Stimulated activated naive CD4-positive, alpha-beta T cell treated with Interleukin-2 at 50 U/mL for 16 hours (primary cell): ENCODE measurements at regions not wholly inside any gene's neighbourhood (a gene's known extent, or its start where the extent isn't known, plus 50 kb on each side); places are given as distances from the start of the nearest gene placed in this dataset.

ENCODE experiments used
- DNase-seq: peaks from one replicate; lab custom pipeline; 2025; lab: John Stamatoyannopoulos, UW

DNA sequence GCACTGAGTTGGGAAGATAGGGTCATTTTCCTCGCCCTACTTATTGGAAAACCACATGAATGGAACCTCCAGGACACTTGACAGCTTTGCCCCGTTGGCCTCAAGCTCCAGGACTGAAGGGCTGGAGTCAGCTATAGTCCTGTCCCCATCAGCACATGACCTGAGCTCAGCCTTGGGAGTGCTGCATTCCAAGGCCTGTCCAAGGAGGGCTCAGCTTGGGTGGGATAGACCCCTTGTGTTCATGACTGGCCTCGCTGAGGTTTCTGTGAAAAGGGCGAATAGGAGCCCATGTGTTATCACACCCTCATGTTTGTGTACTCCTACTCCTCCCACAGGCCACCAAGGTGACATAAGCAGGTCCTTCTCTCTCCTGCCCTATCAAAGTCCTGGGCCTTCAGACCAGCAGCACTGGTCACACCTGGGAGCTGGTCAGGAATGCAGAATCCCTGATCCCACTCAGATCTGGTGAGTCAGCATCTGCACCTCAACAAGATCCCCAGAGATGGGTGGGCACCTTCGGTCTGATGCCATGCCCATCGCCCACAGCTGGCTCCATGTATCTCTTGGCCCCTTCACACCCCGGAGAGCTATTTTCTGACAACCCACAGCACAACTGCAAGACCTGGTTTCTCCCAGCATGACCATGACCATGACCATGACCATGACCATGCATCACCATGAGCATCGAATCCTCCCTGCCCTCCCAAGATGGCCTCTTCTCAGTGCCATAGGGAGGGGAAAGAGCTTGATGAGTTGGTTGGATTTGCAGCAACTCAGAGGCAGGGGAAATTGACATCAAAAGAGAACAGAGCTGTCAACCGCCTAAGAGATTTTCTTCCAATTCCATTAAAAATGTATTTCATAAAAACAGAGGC lies 83.0 kb upstream of the RAB6C start:
- no peak for DNase-seq

DNA sequence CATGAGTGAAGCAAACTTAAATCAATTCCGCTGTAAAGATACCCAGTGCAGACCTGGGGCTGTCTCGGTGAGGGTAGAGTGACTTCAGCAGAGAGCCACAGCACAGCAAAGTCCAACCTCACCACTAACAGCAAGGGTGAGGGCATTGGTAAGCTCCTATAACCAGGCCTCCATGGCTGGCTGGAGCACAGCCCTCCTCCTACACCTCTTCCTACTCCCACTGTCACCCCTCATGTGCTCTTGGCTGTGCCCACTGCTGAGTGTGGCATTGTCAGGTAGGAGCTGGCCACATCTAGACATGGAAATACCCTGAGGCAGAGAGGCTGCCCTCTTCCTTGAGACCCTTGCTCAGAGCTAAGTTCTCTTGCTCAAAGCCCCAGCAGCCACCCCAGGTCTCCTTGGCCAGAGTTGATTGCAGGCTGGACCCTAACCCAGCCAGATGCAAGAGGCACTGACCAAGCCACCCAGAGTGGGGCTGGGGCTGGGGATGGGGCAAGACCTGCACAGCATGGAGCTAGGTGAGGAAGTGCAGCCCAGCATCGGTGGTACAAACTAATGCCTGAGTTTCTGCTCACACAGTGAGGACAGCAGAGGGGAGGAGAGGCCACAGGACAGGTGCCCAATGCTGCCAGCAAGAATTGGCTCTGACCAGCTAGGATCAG lies 77.6 kb upstream of the RAB6C start:
- no peak for DNase-seq

DNA sequence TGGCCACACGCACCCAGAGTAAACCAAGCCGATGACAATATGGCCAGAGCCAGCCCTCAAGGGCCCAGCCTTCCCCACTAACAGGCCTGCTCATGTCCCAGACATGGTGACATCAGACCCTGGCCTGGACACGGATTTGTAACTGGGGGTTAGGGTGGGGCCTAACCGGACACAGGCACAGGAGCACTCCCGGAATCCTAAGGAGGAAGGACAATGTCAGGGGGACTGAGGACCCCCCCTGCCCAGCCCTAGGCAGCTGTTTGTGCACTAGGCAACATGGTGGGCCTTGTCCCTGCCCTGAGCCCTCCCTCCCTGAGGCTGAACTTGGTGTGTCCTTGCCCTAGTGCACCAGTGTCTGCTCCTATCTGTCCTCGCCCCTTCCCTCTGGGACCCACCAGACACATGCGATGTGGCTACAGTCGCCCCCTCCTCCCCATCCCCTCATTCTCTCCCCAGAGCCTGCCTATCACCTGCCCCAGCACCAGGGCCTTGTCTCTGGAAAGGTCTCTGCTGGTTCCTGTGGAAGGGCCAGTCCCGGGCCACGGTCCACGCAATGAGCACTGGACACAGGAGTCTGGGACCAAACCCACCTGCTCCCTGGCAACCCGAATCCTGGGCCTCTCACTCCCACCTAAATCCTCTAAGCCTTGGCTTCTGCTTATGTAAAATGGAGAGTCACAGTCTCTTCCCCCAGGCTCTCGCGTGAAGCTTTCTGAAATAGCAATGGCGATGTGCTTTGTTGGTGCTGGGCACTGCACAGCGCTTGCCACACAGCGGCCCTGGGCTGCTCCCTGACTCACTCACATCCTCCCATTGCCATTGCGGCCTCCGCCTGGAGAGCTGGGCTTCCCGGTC lies 76.5 kb upstream of the RAB6C start:
- no peak for DNase-seq

DNA sequence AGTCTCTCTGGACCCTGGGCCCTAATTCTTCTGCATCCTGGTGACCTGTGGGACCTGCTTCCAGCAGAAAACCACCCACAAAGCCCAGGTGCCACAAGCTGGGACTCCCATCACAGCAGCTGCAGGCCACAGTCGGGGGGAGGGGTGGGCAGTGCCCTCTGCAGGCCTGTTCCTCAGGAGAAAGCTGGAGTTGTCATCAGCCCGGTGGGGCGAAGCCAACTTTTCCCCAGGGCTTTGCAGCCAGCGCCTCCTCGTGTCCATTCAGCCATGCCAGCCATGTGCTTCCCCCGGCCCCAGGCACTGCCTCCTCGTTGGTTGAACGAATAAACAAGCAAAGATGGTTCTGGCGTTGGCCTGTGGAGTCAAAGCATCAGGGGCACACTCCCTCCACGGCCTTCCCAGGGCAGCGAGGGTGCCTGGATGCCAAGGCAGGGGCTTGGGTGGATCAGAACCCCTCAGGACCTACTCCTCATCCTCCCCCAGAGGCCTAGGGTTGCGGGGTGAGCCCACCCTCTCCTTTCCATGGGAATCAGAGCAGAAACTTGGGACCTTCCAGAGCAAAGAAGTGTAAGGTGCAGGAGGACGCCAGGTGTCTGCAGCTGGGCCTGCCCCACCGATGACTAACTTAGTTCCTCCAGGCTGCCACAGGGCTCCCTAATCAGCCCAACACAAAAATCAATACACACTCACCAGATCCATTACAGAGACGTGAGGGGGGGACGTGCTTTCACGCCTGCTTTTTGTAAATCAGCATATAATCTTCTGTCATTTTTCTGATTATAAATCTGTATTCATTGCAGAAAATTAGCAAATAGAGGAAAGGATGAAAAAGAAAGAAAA lies 75.7 kb upstream of the RAB6C start:
- no peak for DNase-seq

GRCh38 chr2:129904532-129905446 lies 74.7 kb upstream of the RAB6C start:
- no peak for DNase-seq

DNA sequence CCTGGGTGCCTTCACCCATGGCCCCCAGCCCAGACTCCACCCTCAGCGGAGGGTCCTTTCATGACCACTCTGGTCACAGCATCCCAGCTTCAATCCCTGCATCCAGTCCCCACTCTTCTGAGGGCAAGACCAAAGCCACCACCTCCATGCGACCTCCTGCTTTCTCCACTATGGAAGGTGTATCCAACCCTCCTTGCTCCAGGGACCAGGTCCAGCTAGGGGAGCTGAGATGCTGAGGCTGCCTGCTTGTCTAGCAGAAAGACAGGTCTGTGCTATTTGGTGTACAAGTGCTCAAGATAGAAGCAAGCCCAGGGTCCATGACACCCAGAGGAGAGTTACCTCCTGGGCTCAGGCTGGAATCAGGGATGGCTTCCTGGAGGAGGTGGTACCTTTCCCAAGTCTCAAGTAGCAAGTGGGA lies 73.8 kb upstream of the RAB6C start:
- no peak for DNase-seq

- no peak for DNase-seq
Observed at GRCh38 chr2:129906139-129906860, 73.2 kb upstream of the RAB6C start.

DNA sequence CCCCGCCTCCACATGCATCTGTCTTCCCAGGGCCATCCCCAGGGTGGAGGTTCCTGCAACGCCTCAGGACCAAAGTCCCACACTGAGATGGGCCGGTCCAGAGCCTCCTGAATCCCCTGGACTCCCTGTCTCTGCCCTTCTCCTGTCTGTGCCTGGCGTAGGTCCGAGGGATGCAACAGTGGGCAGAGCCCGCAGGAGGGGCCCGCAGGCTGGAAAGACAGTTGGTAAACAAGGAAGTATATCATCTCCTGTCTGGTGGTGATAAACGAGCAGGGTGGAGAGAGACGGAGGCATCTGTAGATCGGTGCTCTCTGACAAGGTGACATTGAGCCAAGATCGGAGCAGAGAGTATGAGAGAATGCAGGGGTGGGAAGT lies 72.6 kb upstream of the RAB6C start:
- DNase-seq: no peak

- no peak for DNase-seq
Observed at GRCh38 chr2:129907256-129907998, 72.0 kb upstream of the RAB6C start.

DNA sequence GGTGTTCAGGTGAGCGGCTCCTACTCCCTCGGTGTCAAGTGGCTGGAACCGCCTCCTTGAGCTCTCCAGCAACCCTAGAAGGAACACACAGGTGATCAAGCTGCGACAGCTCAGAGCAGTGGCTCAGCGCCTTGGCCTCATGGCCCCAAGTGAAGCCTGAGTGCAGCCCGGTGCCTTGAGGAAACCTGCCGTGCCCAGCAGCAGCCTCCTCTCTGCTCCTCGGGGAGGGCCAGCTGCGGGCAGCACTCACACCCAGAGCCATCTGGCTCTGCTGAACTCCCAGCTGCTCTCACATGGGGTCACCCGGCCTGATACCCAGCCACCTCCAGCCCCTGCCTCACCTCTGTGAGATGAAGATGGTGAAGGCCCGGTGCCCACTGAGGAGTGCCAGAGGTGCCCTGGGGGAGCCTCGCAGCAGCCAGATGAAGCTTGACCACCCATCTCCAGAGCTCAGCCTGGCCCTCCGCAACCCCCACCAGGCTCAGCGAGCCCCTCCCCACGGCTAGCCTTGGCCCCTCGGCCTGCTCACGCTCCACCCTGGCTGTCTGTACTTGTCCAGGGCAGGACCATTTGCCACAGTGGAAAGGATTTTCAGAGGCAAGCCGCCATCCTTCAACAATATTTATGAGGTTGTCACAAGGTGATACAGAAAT lies 70.6 kb upstream of the RAB6C start:
- DNase-seq: no peak

GRCh38 chr2:129909651-129910418 lies 69.6 kb upstream of the RAB6C start:
- no peak for DNase-seq

GRCh38 chr2:129910446-129911362 lies 68.8 kb upstream of the RAB6C start:
- no peak for DNase-seq

DNA sequence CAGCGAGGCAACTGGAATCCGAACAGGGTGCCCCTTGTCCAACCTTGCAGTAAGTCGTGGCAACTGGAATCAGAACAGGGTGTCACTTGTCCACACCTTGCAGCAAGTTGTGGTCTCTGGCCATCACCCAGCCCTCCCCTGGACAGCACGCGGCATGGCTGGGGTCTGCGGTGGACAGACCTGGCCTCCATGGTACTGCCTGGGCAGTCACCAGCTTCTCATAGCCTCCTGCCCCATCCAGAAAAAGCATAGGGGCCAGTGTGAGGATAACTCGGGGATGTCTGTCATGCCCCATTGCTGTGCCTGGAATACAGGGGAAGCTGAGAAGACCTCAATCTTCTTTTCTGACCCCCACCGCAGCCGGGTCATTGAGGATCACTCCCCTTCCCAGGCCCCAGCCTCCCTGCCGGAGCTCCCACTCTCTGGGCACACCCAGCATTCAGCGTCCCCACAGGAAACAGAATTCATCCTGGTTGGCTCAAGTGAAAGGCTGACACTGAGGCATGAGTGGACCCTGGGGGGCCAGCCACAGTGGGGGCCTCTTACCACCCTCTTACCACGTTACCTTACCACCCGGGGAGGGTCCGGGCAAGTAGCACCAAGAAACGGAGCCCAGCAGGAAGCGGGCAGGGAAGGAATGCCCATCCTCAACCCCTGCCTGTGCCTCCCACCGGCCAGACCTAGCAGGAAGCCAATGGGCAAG lies 68.0 kb upstream of the RAB6C start:
- DNase-seq: no peak

- no peak for DNase-seq
Observed at GRCh38 chr2:129912066-129912820, 67.2 kb upstream of the RAB6C start.
